Ovary (tissue), 3 donors: ENCODE measurements at regions not wholly inside any gene's neighbourhood (a gene's known extent, or its start where the extent isn't known, plus 50 kb on each side); places are given as distances from the start of the nearest gene placed in this dataset.

Source experiments
- POLR2A ChIP-seq: fragments of 450-650 bp; IDR thresholded peaks from one replicate; pipeline ENCODE4 v1.6.1; 2017; ENCODE audit warnings: antibody characterized with exemption, mild to moderate bottlenecking, moderate library complexity
- TF ChIP-seq, protein P1 (sequence below), 3 donors: fragments of 450-650 bp in 2 of 3; fragments of 200-600 bp in 1 of 3; IDR thresholded peaks; one replicate each; pipeline versions ENCODE4 v1.5.1 to v1.8.0; 2016 to 2022; ENCODE audit warnings: antibody characterized with exemption in 3 of 3, mild to moderate bottlenecking in 1 of 3
- donor health status: DM: no; HTN: no; CAD: no.

DNA sequence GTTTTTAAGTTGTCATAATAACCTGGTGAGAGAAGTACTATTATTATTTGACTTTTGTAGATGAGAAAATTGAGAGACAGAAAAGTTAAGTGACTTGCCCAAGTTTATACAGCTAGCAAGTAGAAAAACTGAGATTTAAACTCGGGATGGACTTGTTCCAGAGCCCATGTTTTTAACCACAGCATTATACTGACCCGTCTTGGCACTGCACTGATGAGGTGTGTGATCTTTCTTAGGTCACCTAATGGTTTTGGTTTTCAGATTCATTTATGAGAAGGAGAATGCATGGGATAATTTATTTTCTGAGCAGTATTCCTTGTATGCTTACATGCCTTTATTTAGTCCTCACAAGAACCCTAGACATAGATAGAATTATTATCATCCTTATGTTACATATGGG lies 201.8 kb upstream of the CDKN2B start:
- TF ChIP-seq, protein P1, sequence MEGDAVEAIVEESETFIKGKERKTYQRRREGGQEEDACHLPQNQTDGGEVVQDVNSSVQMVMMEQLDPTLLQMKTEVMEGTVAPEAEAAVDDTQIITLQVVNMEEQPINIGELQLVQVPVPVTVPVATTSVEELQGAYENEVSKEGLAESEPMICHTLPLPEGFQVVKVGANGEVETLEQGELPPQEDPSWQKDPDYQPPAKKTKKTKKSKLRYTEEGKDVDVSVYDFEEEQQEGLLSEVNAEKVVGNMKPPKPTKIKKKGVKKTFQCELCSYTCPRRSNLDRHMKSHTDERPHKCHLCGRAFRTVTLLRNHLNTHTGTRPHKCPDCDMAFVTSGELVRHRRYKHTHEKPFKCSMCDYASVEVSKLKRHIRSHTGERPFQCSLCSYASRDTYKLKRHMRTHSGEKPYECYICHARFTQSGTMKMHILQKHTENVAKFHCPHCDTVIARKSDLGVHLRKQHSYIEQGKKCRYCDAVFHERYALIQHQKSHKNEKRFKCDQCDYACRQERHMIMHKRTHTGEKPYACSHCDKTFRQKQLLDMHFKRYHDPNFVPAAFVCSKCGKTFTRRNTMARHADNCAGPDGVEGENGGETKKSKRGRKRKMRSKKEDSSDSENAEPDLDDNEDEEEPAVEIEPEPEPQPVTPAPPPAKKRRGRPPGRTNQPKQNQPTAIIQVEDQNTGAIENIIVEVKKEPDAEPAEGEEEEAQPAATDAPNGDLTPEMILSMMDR (IDR thresholded peaks at IDR 0.05): no peak
- TF ChIP-seq POLR2A: no peak
